Mesendoderm (in vitro differentiated cells): ENCODE measurements at regions not wholly inside any gene's neighbourhood (a gene's known extent, or its start where the extent isn't known, plus 50 kb on each side); places are given as distances from the start of the nearest gene placed in this dataset.

Experiments
- DNase-seq: peaks from one replicate; pipeline ENCODE4 v3.0.0; 2013
- H2AK5ac ChIP-seq: 2 replicates; pipeline ENCODE4 v1.6.1; 2013; ENCODE audit warnings: low read length, inconsistent platforms
- H2BK120ac ChIP-seq: 2 replicates; pipeline ENCODE4 v1.6.1; 2013; ENCODE audit warnings: low read depth, mild to moderate bottlenecking, low read length, moderate library complexity, mixed read lengths
- H2BK15ac ChIP-seq: replicated peaks from 2 replicates; pipeline ENCODE4 v1.6.1; 2013; ENCODE audit warnings: low read depth, mild to moderate bottlenecking, moderate library complexity
- H2BK5ac ChIP-seq: 2 replicates; pipeline ENCODE4 v1.6.1; 2013; ENCODE audit warnings: low read length, inconsistent platforms
- H3K18ac ChIP-seq: 2 replicates; pipeline ENCODE4 v1.6.1; 2013; ENCODE audit warnings: mild to moderate bottlenecking, low read length, mixed read lengths
- H3K23ac ChIP-seq: one replicate; pipeline ENCODE4 v1.6.1; 2013; ENCODE audit warnings: low read length
- H3K27ac ChIP-seq: 2 replicates; pipeline ENCODE4 v1.5.1; 2013; ENCODE audit warnings: low read depth, mild to moderate bottlenecking, inconsistent platforms, low read length, moderate library complexity
- H3K27me3 ChIP-seq: 2 replicates; pipeline ENCODE4 v1.6.1; 2013; ENCODE audit warnings: low read length, control low read depth, mild to moderate bottlenecking, inconsistent platforms; ENCODE audit not compliant: insufficient read depth, poor library complexity
- H3K36me3 ChIP-seq: 2 replicates; pipeline ENCODE4 v1.6.1; 2013; ENCODE audit warnings: low read length, inconsistent platforms; ENCODE audit not compliant: control insufficient read depth, insufficient read depth
- H3K4ac ChIP-seq: one replicate; pipeline ENCODE4 v1.6.1; 2013; ENCODE audit warnings: low read depth, mild to moderate bottlenecking, low read length, moderate library complexity
- H3K4me1 ChIP-seq: 2 replicates; pipeline ENCODE4 v1.6.1; 2013; ENCODE audit warnings: low read depth, low read length, inconsistent platforms; ENCODE audit not compliant: control insufficient read depth
- H3K4me2 ChIP-seq: 2 replicates; pipeline ENCODE4 v1.6.1; 2013; ENCODE audit warnings: low read length
- H3K4me3 ChIP-seq: 2 replicates; pipeline ENCODE4 v1.5.1; 2013; ENCODE audit warnings: mild to moderate bottlenecking, low read length
- H3K56ac ChIP-seq: one replicate; pipeline ENCODE4 v1.6.1; 2013; ENCODE audit warnings: low read length
- H3K79me1 ChIP-seq: 2 replicates; pipeline ENCODE4 v1.6.1; 2013; ENCODE audit warnings: low read length, inconsistent platforms
- H3K79me2 ChIP-seq: 2 replicates; pipeline ENCODE4 v1.6.1; 2013; ENCODE audit warnings: mild to moderate bottlenecking, low read length; ENCODE audit not compliant: control insufficient read depth, insufficient read depth
- H3K9ac ChIP-seq: 2 replicates; pipeline ENCODE4 v1.6.1; 2013; ENCODE audit warnings: low read length, inconsistent platforms
- H4K5ac ChIP-seq: one replicate; pipeline ENCODE4 v1.6.1; 2013; ENCODE audit warnings: low read length
- H4K8ac ChIP-seq: one replicate; pipeline ENCODE4 v1.6.1; 2013; ENCODE audit warnings: low read depth, mild to moderate bottlenecking, control low read depth, low read length, moderate library complexity
- WGBS: extraction: QIAGEN DNeasy Blood & Tissue Kit; methylation state at CpG from one replicate; pipeline ENCODE4 v1.1.7; 2013; ENCODE audit warnings: low lambda C conversion rate, missing lambda C conversion rate; ENCODE audit not compliant: insufficient coverage; ENCODE audit errors: extremely low coverage; 5-methylcytosine and 5-hydroxymethylcytosine counted together

GRCh38 chr1:101435831-101436511 is 199.2 kb downstream of the S1PR1 start:
- Histone ChIP-seq H2BK5ac (no peak overlapping the region), H3K4me3 (no peak overlapping the region), H3K4me2 (no peak overlapping the region), H3K4ac (no peak overlapping the region), H3K4me1 (no peaks in the 10 kb centered on the region), H3K79me1 (no peaks in the 10 kb centered on the region), H3K36me3 (no peaks in the 10 kb centered on the region), H2BK120ac (no peak overlapping the region), H4K5ac (no peak overlapping the region), H3K9ac (no peak overlapping the region), H3K27ac (no peak overlapping the region), H3K18ac (no peak overlapping the region), H3K23ac (no peak overlapping the region), H3K79me2 (no peaks in the 10 kb centered on the region), H2AK5ac (no peak overlapping the region), H2BK15ac (no peak overlapping the region), H3K27me3 (no peaks in the 10 kb centered on the region), H4K8ac (no peak overlapping the region), H3K56ac (no peak overlapping the region)
- WGBS: no CpG with 5 or more reads among the region's 4 CpGs
- DNase-seq: no peak

DNA sequence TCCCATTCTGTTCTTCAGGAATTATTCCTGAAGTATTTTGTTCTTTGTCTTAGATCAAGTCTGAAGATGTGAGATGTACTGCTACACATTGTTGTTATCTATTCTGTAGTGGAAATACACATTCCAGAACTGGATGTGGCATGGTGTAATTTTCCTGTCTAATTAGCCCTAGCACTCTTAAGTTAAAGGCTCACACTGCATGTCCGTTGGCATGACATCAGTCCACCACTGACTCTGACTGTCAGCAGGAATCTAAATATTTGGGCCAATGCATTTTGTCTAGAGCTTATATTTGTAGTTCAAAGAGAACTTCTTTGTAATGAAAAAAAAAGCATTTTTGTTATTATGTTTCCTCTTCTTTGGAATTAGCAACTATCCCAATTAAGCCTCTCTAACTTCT is 201.0 kb downstream of the S1PR1 start:
- no peak overlapping the region for H3K9ac ChIP-seq
- no peak overlapping the region for H3K27ac ChIP-seq
- DNase-seq: no peak
- no peak overlapping the region for H3K4ac ChIP-seq
- H2BK5ac ChIP-seq: no peak overlapping the region
- no peaks in the 10 kb centered on the region for H3K27me3 ChIP-seq
- H2BK120ac ChIP-seq: no peak overlapping the region
- no peak overlapping the region for H3K56ac ChIP-seq
- no peak overlapping the region for H2BK15ac ChIP-seq
- H3K4me2 ChIP-seq: no peak overlapping the region
- no peaks in the 10 kb centered on the region for H3K36me3 ChIP-seq
- H3K79me1 ChIP-seq: no peaks in the 10 kb centered on the region
- H4K5ac ChIP-seq: no peak overlapping the region
- H3K23ac ChIP-seq: no peak overlapping the region
- no peak overlapping the region for H3K18ac ChIP-seq
- H3K4me3 ChIP-seq: no peak overlapping the region
- H3K4me1 ChIP-seq: no peaks in the 10 kb centered on the region
- H3K79me2 ChIP-seq: no peaks in the 10 kb centered on the region
- no peak overlapping the region for H4K8ac ChIP-seq
- no CpG with 5 or more reads among the region's 1 CpG for WGBS
- no peak overlapping the region for H2AK5ac ChIP-seq

DNA sequence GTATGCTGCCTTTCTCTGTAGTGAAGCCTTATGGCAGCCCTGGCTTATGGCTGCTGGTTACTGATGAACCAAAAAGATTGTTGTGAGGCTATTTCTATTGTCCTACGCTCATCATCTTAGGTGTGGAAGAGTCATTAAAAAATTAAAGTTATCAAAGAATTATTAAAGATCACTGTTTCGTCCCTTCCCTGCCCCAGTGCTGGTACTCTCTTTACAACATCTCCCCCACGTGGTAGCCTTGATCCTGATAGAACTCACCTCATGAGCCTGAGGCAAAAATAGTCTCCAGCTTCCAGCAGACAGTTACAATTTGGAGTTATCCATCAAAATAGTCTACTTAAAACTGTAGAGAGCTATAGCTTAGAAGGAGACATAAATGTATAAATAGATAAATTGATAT is 201.5 kb downstream of the S1PR1 start:
- no CpG with 5 or more reads among the region's 3 CpGs for WGBS
- DNase-seq: peak; percentile 31
- H3K4me2 ChIP-seq: no peak overlapping the region

DNA sequence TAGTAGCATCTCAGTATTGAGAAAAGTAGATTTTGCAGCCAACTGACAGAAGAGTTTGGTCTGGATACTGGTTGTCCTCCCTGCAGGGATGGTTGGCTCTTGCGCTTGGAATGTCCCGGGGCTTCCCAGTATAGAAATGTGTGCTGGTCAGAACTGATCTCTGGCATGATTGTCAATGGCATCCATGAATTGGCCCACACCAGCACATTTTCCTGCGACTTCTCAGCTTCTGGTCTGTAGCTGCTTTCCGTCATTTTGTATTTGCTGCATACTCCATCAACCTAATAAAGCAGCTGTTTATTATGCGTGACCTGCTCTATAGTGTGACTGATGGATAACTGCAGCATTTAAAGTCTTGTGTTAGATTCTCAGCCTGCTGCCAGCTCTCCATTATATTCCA is 203.7 kb downstream of the S1PR1 start:
- no peak overlapping the region for H2AK5ac ChIP-seq
- no peak overlapping the region for H3K27ac ChIP-seq
- H3K27me3 ChIP-seq: no peaks in the 10 kb centered on the region
- H3K56ac ChIP-seq: no peak overlapping the region
- H3K4me3 ChIP-seq: no peak overlapping the region
- no peak overlapping the region for H4K5ac ChIP-seq
- no peak overlapping the region for H2BK15ac ChIP-seq
- H3K23ac ChIP-seq: no peak overlapping the region
- no peak for DNase-seq
- no peaks in the 10 kb centered on the region for H3K36me3 ChIP-seq
- H2BK5ac ChIP-seq: no peak overlapping the region
- H3K18ac ChIP-seq: no peak overlapping the region
- H3K9ac ChIP-seq: no peak overlapping the region
- WGBS: no CpG with 5 or more reads among the region's 5 CpGs
- no peak overlapping the region for H3K4me2 ChIP-seq
- H3K4ac ChIP-seq: no peak overlapping the region
- no peaks in the 10 kb centered on the region for H3K79me2 ChIP-seq
- no peak overlapping the region for H4K8ac ChIP-seq
- no peak overlapping the region for H2BK120ac ChIP-seq
- no peaks in the 10 kb centered on the region for H3K79me1 ChIP-seq
- H3K4me1 ChIP-seq: no peaks in the 10 kb centered on the region

More for the DNA sequence above, 201.5 kb downstream of the S1PR1 start:
- no peak overlapping the region for H3K27ac ChIP-seq
- no peaks in the 10 kb centered on the region for H3K36me3 ChIP-seq
- no peaks in the 10 kb centered on the region for H3K79me2 ChIP-seq
- H3K79me1 ChIP-seq: no peaks in the 10 kb centered on the region
- H2BK5ac ChIP-seq: no peak overlapping the region
- H4K8ac ChIP-seq: no peak overlapping the region
- H3K56ac ChIP-seq: no peak overlapping the region
- H3K23ac ChIP-seq: no peak overlapping the region
- H3K27me3 ChIP-seq: no peaks in the 10 kb centered on the region
- no peak overlapping the region for H2BK120ac ChIP-seq
- H2BK15ac ChIP-seq: no peak overlapping the region
- no peaks in the 10 kb centered on the region for H3K4me1 ChIP-seq
- no peak overlapping the region for H3K9ac ChIP-seq
- H4K5ac ChIP-seq: no peak overlapping the region
- no peak overlapping the region for H3K4ac ChIP-seq
- no peak overlapping the region for H2AK5ac ChIP-seq
- no peak overlapping the region for H3K4me3 ChIP-seq
- no peak overlapping the region for H3K18ac ChIP-seq

DNA sequence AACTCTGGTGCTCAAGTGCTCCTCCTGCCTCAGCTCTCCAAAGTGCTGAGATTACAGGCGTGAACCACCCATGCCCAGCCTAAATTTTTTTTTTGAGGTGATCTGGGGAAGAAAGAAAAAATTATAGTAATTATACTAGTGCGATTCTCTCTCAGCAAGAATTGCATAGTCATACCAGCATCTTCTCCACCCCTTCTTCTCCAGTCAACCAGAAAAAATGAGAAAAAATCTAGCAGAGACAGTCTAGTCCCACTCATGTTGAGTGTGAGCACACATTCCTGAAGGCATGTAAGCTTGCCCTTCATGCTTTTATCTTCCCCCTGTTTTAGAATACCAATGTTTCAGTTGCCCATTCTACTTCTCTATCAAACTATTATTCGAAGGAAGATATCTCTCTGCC is 207.6 kb downstream of the S1PR1 start:
- no peak overlapping the region for H2BK15ac ChIP-seq
- H3K79me1 ChIP-seq: no peaks in the 10 kb centered on the region
- H3K18ac ChIP-seq: no peak overlapping the region
- no peak overlapping the region for H2BK120ac ChIP-seq
- H2AK5ac ChIP-seq: no peak overlapping the region
- DNase-seq: no peak
- H3K23ac ChIP-seq: no peak overlapping the region
- no peak overlapping the region for H3K4me2 ChIP-seq
- no peak overlapping the region for H4K5ac ChIP-seq
- no peak overlapping the region for H2BK5ac ChIP-seq
- H3K27ac ChIP-seq: no peak overlapping the region
- no peak overlapping the region for H3K56ac ChIP-seq
- no peaks in the 10 kb centered on the region for H3K4me1 ChIP-seq
- H3K9ac ChIP-seq: no peak overlapping the region
- H3K79me2 ChIP-seq: no peaks in the 10 kb centered on the region
- WGBS: no CpG with 5 or more reads among the region's 3 CpGs
- no peak overlapping the region for H4K8ac ChIP-seq
- no peaks in the 10 kb centered on the region for H3K36me3 ChIP-seq
- no peak overlapping the region for H3K4ac ChIP-seq
- H3K4me3 ChIP-seq: no peak overlapping the region
- H3K27me3 ChIP-seq: no peaks in the 10 kb centered on the region
